Activated naive CD4-positive, alpha-beta T cell treated with anti-CD3 and anti-CD28 coated beads, Interleukin-2, amount 10 ng/mL, durations not matched to agents 7 days and 5 days (primary cell): ENCODE measurements at regions not wholly inside any gene's neighbourhood (a gene's known extent, or its start where the extent isn't known, plus 50 kb on each side); places are given as distances from the start of the nearest gene placed in this dataset.

Experiments
- CTCF ChIA-PET: fragments of 350-600 bp; sonication (Branson Sonifier 250); formaldehyde crosslinking; loops from one replicate; lab custom pipeline; 2021; ENCODE audit warnings: antibody characterized with exemption; lab: Charles Lee
- DNase-seq: peaks from one replicate; pipeline ENCODE4 v3.0.0-alpha.2; 2020
- H3K27ac Mint-ChIP-seq: one replicate; pipeline ENCODE4 v1.8.0; 2021; ENCODE audit warnings: mild to moderate bottlenecking, moderate library complexity, mixed read lengths
- H3K27me3 Mint-ChIP-seq: one replicate; pipeline ENCODE4 v1.8.0; 2021; ENCODE audit warnings: mild to moderate bottlenecking, mixed read lengths
- H3K36me3 Mint-ChIP-seq: one replicate; pipeline ENCODE4 v1.8.0; 2021; ENCODE audit warnings: mixed read lengths
- H3K4me1 Mint-ChIP-seq: one replicate; pipeline ENCODE4 v1.8.0; 2021; ENCODE audit warnings: mixed read lengths
- H3K4me3 Mint-ChIP-seq: one replicate; pipeline ENCODE4 v1.8.0; 2021; ENCODE audit warnings: mild to moderate bottlenecking, moderate library complexity, mixed read lengths
- H3K9me3 Mint-ChIP-seq: one replicate; pipeline ENCODE4 v1.8.0; 2021; ENCODE audit warnings: mixed read lengths

DNA sequence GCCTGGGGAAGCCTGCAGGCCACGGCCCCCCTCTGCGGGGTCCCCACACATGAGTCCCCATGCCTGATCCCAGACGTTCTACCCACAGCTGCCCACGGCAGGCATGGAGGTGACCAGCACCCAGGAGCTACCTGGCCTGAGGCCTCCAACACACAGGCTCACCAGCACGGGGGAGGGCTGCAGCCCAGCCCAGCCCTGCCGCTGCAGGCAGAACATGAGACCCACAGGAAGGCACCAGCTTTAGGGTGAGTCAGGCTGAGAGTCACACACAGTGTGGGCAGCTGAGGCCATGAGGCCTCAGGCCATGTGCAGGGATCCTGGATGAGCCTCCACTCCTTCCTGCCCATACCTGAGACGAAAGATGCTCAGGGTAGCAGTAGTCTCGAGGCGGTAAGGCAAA is 121.1 kb downstream of the PSMG1 start:
- no peaks in the 10 kb centered on the region for H3K36me3 Mint-ChIP-seq
- H3K27ac Mint-ChIP-seq = peak overlapping the region; percentile 45
- H3K4me1 Mint-ChIP-seq = no peaks in the 10 kb centered on the region
- H3K9me3 Mint-ChIP-seq = no peaks in the 10 kb centered on the region
- H3K4me3 Mint-ChIP-seq = no peak overlapping the region
- CTCF ChIA-PET = interaction anchor here (1.3 kb wide), 1 partner anchor 327 kb away, joined by 3 read pairs; no protein-coding TSS in a partner anchor
- H3K27me3 Mint-ChIP-seq = peaks cover 5% of the 10 kb centered on the region
- no peak for DNase-seq

DNA sequence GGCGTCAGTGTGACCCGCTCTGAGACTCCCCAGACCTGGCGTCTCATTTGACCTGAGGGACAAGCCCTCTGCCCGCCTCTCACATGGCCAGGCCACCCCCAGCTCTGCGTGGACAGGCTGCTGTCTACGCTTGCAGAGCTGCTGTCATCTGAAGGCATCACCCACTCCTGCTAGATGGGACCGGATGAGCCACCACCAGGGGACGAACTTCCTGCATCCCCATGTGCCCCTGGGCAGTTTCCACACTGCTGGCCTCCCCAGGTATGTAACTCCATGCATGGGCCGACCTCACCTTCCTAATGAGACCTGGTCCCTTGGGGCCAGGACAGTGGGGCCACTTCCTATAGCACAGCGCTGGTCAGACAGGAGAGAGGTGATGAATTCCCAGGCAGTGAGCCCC is 121.5 kb downstream of the PSMG1 start:
- Mint-ChIP-seq H3K36me3 (no peaks in the 10 kb centered on the region), H3K27ac (no peak overlapping the region), H3K9me3 (no peaks in the 10 kb centered on the region), H3K4me3 (no peak overlapping the region), H3K4me1 (no peaks in the 10 kb centered on the region), H3K27me3 (peaks cover 10% of the 10 kb centered on the region)
- CTCF ChIA-PET = interaction anchor here (1.3 kb wide), 1 partner anchor 326 kb away, joined by 3 read pairs; no protein-coding TSS in a partner anchor
- DNase-seq = no peak

DNA sequence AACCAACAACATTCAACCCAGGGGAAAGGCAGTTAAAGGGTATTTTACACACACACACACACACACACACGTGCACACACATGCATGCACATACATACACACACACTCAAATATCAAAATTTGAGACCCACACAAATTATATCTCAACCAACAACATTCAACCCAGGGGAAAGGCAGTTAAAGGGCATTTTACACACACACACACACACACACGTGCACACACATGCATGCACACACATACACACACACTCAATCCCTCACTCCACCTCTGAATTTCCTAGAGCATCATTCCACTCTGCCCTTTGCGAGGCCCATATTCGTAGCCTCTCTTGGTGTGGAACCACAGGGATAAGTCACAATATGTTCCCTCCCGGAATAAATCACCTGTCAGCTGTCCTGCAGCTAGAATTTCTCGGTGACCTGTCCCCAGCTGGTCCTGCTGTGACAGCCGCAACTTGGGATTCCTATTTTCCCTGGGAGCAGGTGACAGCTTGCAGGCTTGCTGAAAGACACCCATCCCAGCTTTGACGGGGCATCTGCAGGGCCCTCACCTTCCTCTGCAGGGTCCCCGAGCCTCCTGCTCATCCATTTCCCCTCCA is 122.7 kb downstream of the PSMG1 start:
- CTCF ChIA-PET = no interaction called here
- Mint-ChIP-seq H3K27ac (no peak overlapping the region), H3K9me3 (no peaks in the 10 kb centered on the region), H3K27me3 (peaks cover 14% of the 10 kb centered on the region), H3K36me3 (no peaks in the 10 kb centered on the region), H3K4me3 (no peak overlapping the region), H3K4me1 (no peaks in the 10 kb centered on the region)
- DNase-seq = no peak

GRCh38 chr21:39057121-39057520 is 126.1 kb downstream of the PSMG1 start:
- Mint-ChIP-seq H3K27ac (no peak overlapping the region), H3K4me1 (no peaks in the 10 kb centered on the region), H3K4me3 (no peak overlapping the region), H3K27me3 (peaks cover 20% of the 10 kb centered on the region), H3K9me3 (no peaks in the 10 kb centered on the region), H3K36me3 (no peaks in the 10 kb centered on the region)
- no peak for DNase-seq
- CTCF ChIA-PET = no interaction called here

- no peak overlapping the region for H3K27ac Mint-ChIP-seq
- CTCF ChIA-PET = no interaction called here
- DNase-seq = no peak
- H3K9me3 Mint-ChIP-seq = no peaks in the 10 kb centered on the region
- peaks cover 20% of the 10 kb centered on the region for H3K27me3 Mint-ChIP-seq
- no peaks in the 10 kb centered on the region for H3K4me1 Mint-ChIP-seq
- H3K4me3 Mint-ChIP-seq = no peak overlapping the region
- H3K36me3 Mint-ChIP-seq = no peaks in the 10 kb centered on the region
Measured at GRCh38 chr21:39056636-39057035, 126.6 kb downstream of the PSMG1 start.

GRCh38 chr21:39055167-39055767 is 128.0 kb downstream of the PSMG1 start:
- Mint-ChIP-seq H3K4me3 (no peak overlapping the region), H3K4me1 (no peaks in the 10 kb centered on the region), H3K36me3 (no peaks in the 10 kb centered on the region), H3K9me3 (no peaks in the 10 kb centered on the region), H3K27ac (no peak overlapping the region), H3K27me3 (peaks cover 20% of the 10 kb centered on the region)
- CTCF ChIA-PET = no interaction called here
- DNase-seq = no peak

- H3K4me1 Mint-ChIP-seq = no peaks in the 10 kb centered on the region
- CTCF ChIA-PET = interaction anchor here (0.9 kb wide), 1 partner anchor 73 kb away, joined by 3 read pairs; no protein-coding TSS in a partner anchor
- H3K36me3 Mint-ChIP-seq = no peaks in the 10 kb centered on the region
- DNase-seq = no peak
- peaks cover 20% of the 10 kb centered on the region for H3K27me3 Mint-ChIP-seq
- no peak overlapping the region for H3K4me3 Mint-ChIP-seq
- no peaks in the 10 kb centered on the region for H3K9me3 Mint-ChIP-seq
- H3K27ac Mint-ChIP-seq = no peak overlapping the region
Measured at GRCh38 chr21:39054066-39054465, 129.2 kb downstream of the PSMG1 start.

DNA sequence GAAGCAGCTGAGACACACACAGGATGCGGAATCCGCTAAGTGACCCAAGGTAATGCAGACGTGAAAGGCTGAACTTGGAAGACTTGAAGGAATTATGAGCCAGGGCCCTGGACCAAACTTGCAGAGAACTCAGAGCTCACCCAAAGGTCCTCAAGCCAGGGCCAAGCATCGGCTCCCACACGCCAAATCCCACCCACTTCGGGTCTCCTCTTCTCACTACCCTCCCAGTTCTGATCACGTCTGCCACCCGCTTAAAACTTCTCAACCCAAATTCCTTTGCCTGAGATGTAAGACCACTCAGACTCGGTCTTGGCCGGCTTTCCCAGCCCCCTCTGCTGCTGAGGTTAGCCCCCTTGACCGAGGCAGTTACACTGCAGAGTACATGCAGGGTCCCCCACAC is 130.1 kb downstream of the PSMG1 start:
- no peak overlapping the region for H3K4me3 Mint-ChIP-seq
- peaks cover 20% of the 10 kb centered on the region for H3K27me3 Mint-ChIP-seq
- CTCF ChIA-PET = interaction anchor here (0.9 kb wide), 1 partner anchor 74 kb away, joined by 3 read pairs; no protein-coding TSS in a partner anchor
- DNase-seq = no peak
- H3K9me3 Mint-ChIP-seq = no peaks in the 10 kb centered on the region
- H3K36me3 Mint-ChIP-seq = no peaks in the 10 kb centered on the region
- no peak overlapping the region for H3K27ac Mint-ChIP-seq
- H3K4me1 Mint-ChIP-seq = no peaks in the 10 kb centered on the region

DNA sequence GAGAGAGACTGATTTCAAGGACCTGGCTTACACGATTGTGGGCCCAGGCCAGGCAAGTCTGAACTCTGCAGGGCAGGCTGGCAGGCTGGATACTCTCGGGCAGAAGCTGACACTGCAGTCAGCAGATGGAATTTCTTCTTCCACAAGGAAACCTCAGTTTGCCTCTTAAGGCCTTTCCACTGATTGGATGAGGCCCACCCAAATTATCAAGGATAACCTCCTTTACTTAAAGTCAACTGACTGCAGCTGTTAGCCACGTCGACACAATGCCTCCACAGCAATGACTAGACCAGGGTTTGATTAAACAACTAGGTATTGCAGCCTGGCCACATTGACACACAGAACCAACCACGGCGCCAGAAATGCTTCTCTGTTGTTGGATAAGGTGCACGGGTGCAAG is 130.5 kb downstream of the PSMG1 start:
- H3K27ac Mint-ChIP-seq = no peak overlapping the region
- no peaks in the 10 kb centered on the region for H3K36me3 Mint-ChIP-seq
- DNase-seq = no peak
- CTCF ChIA-PET = no interaction called here
- peaks cover 20% of the 10 kb centered on the region for H3K27me3 Mint-ChIP-seq
- no peaks in the 10 kb centered on the region for H3K4me1 Mint-ChIP-seq
- no peaks in the 10 kb centered on the region for H3K9me3 Mint-ChIP-seq
- H3K4me3 Mint-ChIP-seq = no peak overlapping the region

- H3K27me3 Mint-ChIP-seq = peaks cover 8% of the 10 kb centered on the region
- DNase-seq = no peak
- CTCF ChIA-PET = no interaction called here
- H3K36me3 Mint-ChIP-seq = no peaks in the 10 kb centered on the region
- no peak overlapping the region for H3K27ac Mint-ChIP-seq
- H3K4me3 Mint-ChIP-seq = no peak overlapping the region
- no peaks in the 10 kb centered on the region for H3K4me1 Mint-ChIP-seq
- no peaks in the 10 kb centered on the region for H3K9me3 Mint-ChIP-seq
Measured at GRCh38 chr21:39051588-39051949, 131.7 kb downstream of the PSMG1 start.

DNA sequence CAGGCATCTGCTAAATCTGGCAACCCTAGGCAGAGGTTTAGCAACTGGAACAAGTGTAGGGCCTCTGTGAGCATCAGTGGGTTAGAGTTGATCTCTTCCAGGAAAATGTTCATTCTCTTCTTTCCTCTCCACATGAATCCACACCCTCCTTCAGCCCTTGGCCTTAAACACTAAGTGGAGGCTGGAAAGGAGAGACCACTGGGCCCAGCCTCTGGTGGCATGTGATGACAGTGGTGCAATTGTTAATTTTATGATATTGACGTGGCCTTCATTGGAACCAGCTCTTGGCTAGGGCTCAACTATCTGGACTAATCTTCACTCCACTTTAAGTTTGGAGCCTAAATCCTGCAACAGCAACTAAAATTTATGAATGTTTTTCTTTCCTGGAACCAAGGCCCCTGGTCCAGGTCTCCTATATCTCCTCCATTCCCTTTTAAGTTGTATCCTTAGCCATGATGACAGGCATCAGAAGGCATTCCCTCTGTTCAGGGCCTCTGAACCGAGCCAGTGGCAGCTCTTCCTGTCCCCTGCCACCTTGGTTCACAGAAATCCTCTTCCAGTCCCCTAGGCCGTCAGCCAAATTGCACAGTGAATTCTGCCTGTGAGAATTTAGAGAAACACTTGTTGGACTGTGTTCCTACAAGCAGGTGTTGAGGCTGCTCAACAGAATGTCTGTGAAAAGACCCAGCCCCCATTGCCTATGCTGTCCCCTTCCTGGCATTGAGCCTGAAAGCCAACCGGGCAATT is 132.2 kb downstream of the PSMG1 start:
- Mint-ChIP-seq H3K9me3 (no peaks in the 10 kb centered on the region), H3K27me3 (peaks cover 6% of the 10 kb centered on the region), H3K27ac (no peak overlapping the region), H3K4me3 (no peak overlapping the region), H3K4me1 (no peaks in the 10 kb centered on the region), H3K36me3 (no peaks in the 10 kb centered on the region)
- DNase-seq = no peak
- CTCF ChIA-PET = no interaction called here

- Mint-ChIP-seq H3K9me3 (no peaks in the 10 kb centered on the region), H3K4me1 (no peaks in the 10 kb centered on the region), H3K27me3 (no peaks in the 10 kb centered on the region), H3K27ac (no peak overlapping the region), H3K4me3 (no peak overlapping the region), H3K36me3 (no peaks in the 10 kb centered on the region)
- CTCF ChIA-PET = no interaction called here
- DNase-seq = no peak
Measured at GRCh38 chr21:39048574-39048973, 134.7 kb downstream of the PSMG1 start.

- H3K9me3 Mint-ChIP-seq = no peaks in the 10 kb centered on the region
- CTCF ChIA-PET = no interaction called here
- no peaks in the 10 kb centered on the region for H3K4me1 Mint-ChIP-seq
- H3K27ac Mint-ChIP-seq = no peak overlapping the region
- no peak for DNase-seq
- H3K27me3 Mint-ChIP-seq = no peaks in the 10 kb centered on the region
- H3K36me3 Mint-ChIP-seq = no peaks in the 10 kb centered on the region
- no peak overlapping the region for H3K4me3 Mint-ChIP-seq
Measured at GRCh38 chr21:39048064-39048463, 135.2 kb downstream of the PSMG1 start.

- Mint-ChIP-seq H3K9me3 (no peaks in the 10 kb centered on the region), H3K36me3 (no peaks in the 10 kb centered on the region), H3K27me3 (no peaks in the 10 kb centered on the region), H3K4me3 (no peak overlapping the region), H3K27ac (no peak overlapping the region), H3K4me1 (no peaks in the 10 kb centered on the region)
- CTCF ChIA-PET = no interaction called here
- DNase-seq = no peak
Measured at GRCh38 chr21:39047046-39047445, 136.2 kb downstream of the PSMG1 start.
